ENCODE measurements at regions not wholly inside any gene's neighbourhood (a gene's known extent, or its start where the extent isn't known, plus 50 kb on each side); places are given as distances from the start of the nearest gene placed in this dataset.
A peak's percentile ranks its signal among the peaks of the same experiment; 100 is the strongest.

- no peak for DNase-seq
These were observed 110.3 kb upstream of the CEP85L start for GRCh38 chr6:118761645-118762044.

- no peak for DNase-seq
These were observed 107.6 kb upstream of the CEP85L start for GRCh38 chr6:118758946-118759345.

- DNase-seq: no peak
These were observed 104.7 kb upstream of the CEP85L start for GRCh38 chr6:118755941-118756646.

GRCh38 chr6:118752803-118753202, 101.4 kb upstream of the CEP85L start:
- DNase-seq: no peak

GRCh38 chr6:118751072-118751471, 99.7 kb upstream of the CEP85L start:
- no peak for DNase-seq

- DNase-seq: no peak
These were observed 98.8 kb upstream of the CEP85L start for GRCh38 chr6:118750143-118750542.

- no peak for DNase-seq
These were observed 97.1 kb upstream of the CEP85L start for GRCh38 chr6:118748311-118749062.

GRCh38 chr6:118746825-118747174, 95.4 kb upstream of the CEP85L start:
- no peak for DNase-seq

GRCh38 chr6:118746145-118746824, 94.9 kb upstream of the CEP85L start:
- DNase-seq: no peak

GRCh38 chr6:118745156-118745555, 93.8 kb upstream of the CEP85L start:
- no peak for DNase-seq

- no peak for DNase-seq
These were observed 93.0 kb upstream of the CEP85L start for GRCh38 chr6:118744261-118744941.

GRCh38 chr6:118743746-118744145, 92.4 kb upstream of the CEP85L start:
- no peak for DNase-seq

- DNase-seq: no peak
These were observed 89.0 kb upstream of the CEP85L start for GRCh38 chr6:118740372-118740771.

- no peak for DNase-seq
These were observed 88.4 kb upstream of the CEP85L start for GRCh38 chr6:118739696-118740353.

GRCh38 chr6:118736440-118736839, 85.0 kb upstream of the CEP85L start:
- no peak for DNase-seq

GRCh38 chr6:118735320-118735719, 83.9 kb upstream of the CEP85L start:
- DNase-seq: no peak

- peak; percentile 81 for DNase-seq
These were observed 74.6 kb upstream of the CEP85L start for GRCh38 chr6:118725944-118726343.

GRCh38 chr6:118724211-118724610, 72.8 kb upstream of the CEP85L start:
- DNase-seq: no peak

GRCh38 chr6:118722829-118723813, 71.7 kb upstream of the CEP85L start:
- DNase-seq: no peak

GRCh38 chr6:118720125-118720473, 68.7 kb upstream of the CEP85L start:
- no peak for DNase-seq

GRCh38 chr6:118719351-118720124, 68.1 kb upstream of the CEP85L start:
- DNase-seq: peak; percentile 69

Measured in activated CD8-positive, alpha-beta memory T cell treated with anti-CD3 and anti-CD28 coated beads for 24 hours (primary cell).